ENCODE measurements at regions not wholly inside any gene's neighbourhood (a gene's known extent, or its start where the extent isn't known, plus 50 kb on each side); places are given as distances from the start of the nearest gene placed in this dataset.

GRCh38 chr7:115226410-115226809, 304.5 kb downstream of the MDFIC start:
- H3K36me3 ChIP-seq = no peaks in the 10 kb centered on the region
- H3K27me3 ChIP-seq (ENCODE audit: insufficient read depth, low read depth, severe bottlenecking) = no peaks in the 10 kb centered on the region
- H3K4me3 ChIP-seq (ENCODE audit: low read depth, low read length) = no peak overlapping the region
- no peak for DNase-seq
- H3K9me3 ChIP-seq (ENCODE audit: severe bottlenecking) = no peaks in the 10 kb centered on the region
- no peak for TF ChIP-seq CTCF (IDR thresholded peaks at IDR 0.05; ENCODE audit: low read depth, low read length)
- no peak overlapping the region for H3K27ac ChIP-seq

- TF ChIP-seq CTCF (IDR thresholded peaks at IDR 0.05; ENCODE audit: low read depth, low read length) = no peak
- Histone ChIP-seq H3K4me3 (ENCODE audit: low read depth, low read length) (no peak overlapping the region), H3K36me3 (no peaks in the 10 kb centered on the region), H3K9me3 (ENCODE audit: severe bottlenecking) (no peaks in the 10 kb centered on the region), H3K27me3 (ENCODE audit: insufficient read depth, low read depth, severe bottlenecking) (no peaks in the 10 kb centered on the region), H3K27ac (no peak overlapping the region)
- no peak for DNase-seq
Observed at GRCh38 chr7:115224922-115225321, 303.0 kb downstream of the MDFIC start.

- TF ChIP-seq CTCF (IDR thresholded peaks at IDR 0.05; ENCODE audit: low read depth, low read length) = no peak
- Histone ChIP-seq H3K27ac (no peak overlapping the region), H3K27me3 (ENCODE audit: insufficient read depth, low read depth, severe bottlenecking) (no peaks in the 10 kb centered on the region), H3K36me3 (no peaks in the 10 kb centered on the region), H3K9me3 (ENCODE audit: severe bottlenecking) (no peaks in the 10 kb centered on the region), H3K4me3 (ENCODE audit: low read depth, low read length) (no peak overlapping the region)
- no peak for DNase-seq
Observed at GRCh38 chr7:115223959-115224358, 302.1 kb downstream of the MDFIC start.

- no peaks in the 10 kb centered on the region for H3K27me3 ChIP-seq (ENCODE audit: insufficient read depth, low read depth, severe bottlenecking)
- no peak for TF ChIP-seq CTCF (IDR thresholded peaks at IDR 0.05; ENCODE audit: low read depth, low read length)
- DNase-seq = no peak
Observed at GRCh38 chr7:115221456-115221855, 299.6 kb downstream of the MDFIC start.

GRCh38 chr7:115218076-115218475, 296.2 kb downstream of the MDFIC start:
- Histone ChIP-seq H3K9me3 (ENCODE audit: severe bottlenecking) (peaks cover 2% of the 10 kb centered on the region), H3K27me3 (ENCODE audit: insufficient read depth, low read depth, severe bottlenecking) (no peaks in the 10 kb centered on the region), H3K36me3 (no peaks in the 10 kb centered on the region), H3K27ac (no peak overlapping the region), H3K4me3 (ENCODE audit: low read depth, low read length) (no peak overlapping the region)
- TF ChIP-seq CTCF (IDR thresholded peaks at IDR 0.05; ENCODE audit: low read depth, low read length) = no peak
- DNase-seq = no peak

More at GRCh38 chr7:115221456-115221855, 299.6 kb downstream of the MDFIC start:
- Histone ChIP-seq H3K4me3 (ENCODE audit: low read depth, low read length) (no peak overlapping the region), H3K9me3 (ENCODE audit: severe bottlenecking) (no peaks in the 10 kb centered on the region), H3K27ac (no peak overlapping the region), H3K36me3 (no peaks in the 10 kb centered on the region)

GRCh38 chr7:115217373-115217772, 295.5 kb downstream of the MDFIC start:
- no peak overlapping the region for H3K4me3 ChIP-seq (ENCODE audit: low read depth, low read length)
- no peak for TF ChIP-seq CTCF (IDR thresholded peaks at IDR 0.05; ENCODE audit: low read depth, low read length)
- no peaks in the 10 kb centered on the region for H3K36me3 ChIP-seq
- peaks cover 2% of the 10 kb centered on the region for H3K9me3 ChIP-seq (ENCODE audit: severe bottlenecking)
- no peak for DNase-seq
- H3K27ac ChIP-seq = no peak overlapping the region
- no peaks in the 10 kb centered on the region for H3K27me3 ChIP-seq (ENCODE audit: insufficient read depth, low read depth, severe bottlenecking)

Data from WERI-Rb-1 (cell line).